Retina (tissue), 1 donor: ENCODE measurements at regions not wholly inside any gene's neighbourhood (a gene's known extent, or its start where the extent isn't known, plus 50 kb on each side); places are given as distances from the start of the nearest gene placed in this dataset.
"Not testable (repeated sequence)": the region's sequence is repeated elsewhere in the genome, so short reads cannot be mapped to it uniquely, and the experiment has no call there.

Experiments used
- DNase-seq: peaks from one replicate; pipeline ENCODE4 v3.0.0-alpha.2; 2016

- no peak for DNase-seq
These were observed 57.3 kb downstream of the MED10 start for GRCh38 chr5:6321078-6321477.

- DNase-seq = no peak
These were observed 59.2 kb downstream of the MED10 start for GRCh38 chr5:6319116-6319515.

- DNase-seq = no peak
These were observed 61.1 kb downstream of the MED10 start for GRCh38 chr5:6317116-6317798.

- no peak for DNase-seq
These were observed 62.8 kb downstream of the MED10 start for GRCh38 chr5:6315580-6315979.

DNA sequence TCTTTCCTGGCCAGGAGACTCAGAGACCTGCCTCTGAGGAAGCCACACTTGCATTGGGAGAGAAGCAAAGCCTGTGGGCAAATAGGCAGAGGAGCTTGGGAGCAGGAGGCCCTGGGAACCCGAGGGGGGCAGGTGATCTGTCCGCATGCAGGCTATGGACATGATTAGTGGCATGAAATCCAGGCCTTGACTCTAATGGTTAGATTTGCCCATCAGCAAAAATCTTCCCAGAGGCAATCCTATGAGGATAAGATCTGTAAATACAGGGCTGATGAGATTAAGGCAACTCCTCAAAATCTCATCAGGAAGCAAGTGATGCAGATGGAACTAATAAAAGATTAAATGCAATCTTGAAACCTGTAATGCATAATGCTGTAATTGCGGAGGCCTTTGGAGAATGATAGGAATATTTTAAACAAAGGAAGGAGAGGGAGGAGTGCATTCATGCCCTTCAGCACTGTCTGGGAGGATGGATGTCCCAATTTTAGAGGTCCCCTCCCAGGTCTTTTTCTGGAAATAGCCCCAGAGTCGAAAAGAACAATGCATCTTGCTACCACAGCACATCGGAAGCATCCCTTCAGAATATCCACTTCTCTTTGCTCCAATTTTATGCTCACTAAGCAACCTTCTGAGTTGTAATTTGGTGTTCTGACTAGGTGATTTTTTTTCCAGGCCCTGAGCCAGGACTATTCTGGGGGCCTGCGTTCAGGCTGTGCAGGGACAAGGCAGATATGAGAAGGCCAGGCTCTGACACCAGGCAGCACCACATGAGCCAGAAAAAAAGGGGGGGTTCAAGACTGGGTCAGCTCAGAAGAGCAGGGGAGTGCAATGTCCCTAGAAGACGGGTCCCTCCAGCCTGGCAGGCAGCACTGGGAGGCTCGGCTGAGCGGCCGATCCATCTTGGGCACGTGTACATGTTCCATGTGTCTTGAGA is 66.5 kb downstream of the MED10 start:
- no peak for DNase-seq

DNA sequence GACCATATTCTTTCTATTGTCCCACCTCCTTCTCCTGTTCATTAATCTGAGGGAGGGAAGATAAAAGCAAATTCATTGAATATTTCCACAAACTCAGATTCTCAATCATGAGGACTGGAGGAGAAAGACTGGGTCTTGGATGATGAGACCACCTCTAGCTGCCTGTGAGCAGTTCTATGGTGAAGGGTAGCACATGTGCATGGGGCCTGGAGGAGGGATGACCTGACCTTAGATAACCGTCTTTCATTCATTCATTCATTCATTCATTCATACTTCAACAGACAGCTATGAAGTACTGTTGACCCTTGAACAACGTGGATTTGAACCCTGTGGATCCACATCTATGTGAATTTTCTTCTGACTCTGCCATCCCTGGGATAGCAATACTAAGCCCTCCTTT is 68.4 kb downstream of the MED10 start:
- no peak for DNase-seq

- no peak for DNase-seq
These were observed 69.7 kb downstream of the MED10 start for GRCh38 chr5:6308683-6309082.

DNA sequence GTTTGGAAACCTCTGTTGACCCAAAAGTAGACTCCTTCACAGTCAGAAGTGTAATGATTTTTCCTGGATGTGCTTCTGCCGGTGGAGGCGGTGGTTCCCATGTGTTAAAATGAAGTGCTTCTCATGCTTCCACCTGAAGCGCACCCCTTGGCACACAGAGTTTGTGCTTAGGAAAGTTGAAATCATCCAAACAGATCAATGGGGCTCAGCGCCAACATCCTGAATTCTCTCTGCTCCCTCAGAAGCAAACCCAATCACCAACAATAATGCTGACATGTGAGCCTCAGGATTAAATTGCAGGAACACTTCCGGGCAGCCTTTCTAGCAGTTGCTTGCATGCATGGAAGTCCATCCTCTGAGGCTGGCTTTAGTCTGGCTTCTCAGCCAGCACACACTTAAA is 71.0 kb downstream of the MED10 start:
- DNase-seq = no peak

DNA sequence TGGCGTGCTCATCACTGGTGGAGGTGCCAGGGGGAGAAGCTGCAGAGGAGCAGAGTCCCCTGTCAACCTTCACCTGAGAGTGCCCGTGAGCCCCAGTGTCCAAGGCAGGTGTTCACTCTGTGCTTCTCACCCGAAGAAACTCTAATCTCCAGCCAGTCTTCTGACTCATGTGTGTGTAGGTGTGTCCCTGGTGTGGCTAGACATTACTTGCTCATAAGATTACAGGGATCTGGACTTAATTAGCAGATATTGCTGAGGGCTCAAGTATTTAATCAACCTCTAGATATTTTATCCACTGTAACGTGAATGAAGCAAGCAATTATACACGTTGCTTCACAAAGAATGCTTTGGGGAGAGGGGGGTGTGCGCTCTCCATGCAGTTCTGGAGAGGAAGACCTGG is 72.5 kb downstream of the MED10 start:
- DNase-seq = no peak

- DNase-seq = no peak
These were observed 75.7 kb downstream of the MED10 start for GRCh38 chr5:6302684-6303083.

- peak; percentile 26 for DNase-seq
These were observed 76.3 kb downstream of the MED10 start for GRCh38 chr5:6302075-6302474.

- DNase-seq = no peak
These were observed 81.8 kb downstream of the MED10 start for GRCh38 chr5:6296524-6296923.

- no peak for DNase-seq
These were observed 86.4 kb downstream of the MED10 start for GRCh38 chr5:6291961-6292360.

- no peak for DNase-seq
These were observed 89.1 kb downstream of the MED10 start for GRCh38 chr5:6289239-6289638.

DNA sequence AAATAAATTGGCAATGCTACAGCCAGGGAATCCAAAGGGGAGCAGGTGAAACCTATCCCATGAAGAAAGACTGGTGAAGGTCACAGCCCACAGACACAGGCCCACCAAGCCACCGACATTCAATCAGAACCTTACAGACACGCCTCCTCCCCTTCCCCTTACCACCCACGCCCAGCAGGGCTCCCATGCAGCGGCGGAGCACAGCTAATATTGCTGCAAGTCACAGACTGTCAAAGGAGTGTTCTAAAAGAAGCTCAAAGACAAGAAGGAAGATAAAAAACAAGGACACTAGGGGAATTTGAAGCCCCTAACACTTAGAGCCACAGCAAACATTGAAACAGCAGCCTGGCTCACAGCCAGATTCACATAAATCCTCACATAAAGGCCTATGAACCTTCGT is 91.2 kb downstream of the MED10 start:
- peak; percentile 37 for DNase-seq

GRCh38 chr5:6286404-6286803 is 91.9 kb downstream of the MED10 start:
- DNase-seq = no peak

DNA sequence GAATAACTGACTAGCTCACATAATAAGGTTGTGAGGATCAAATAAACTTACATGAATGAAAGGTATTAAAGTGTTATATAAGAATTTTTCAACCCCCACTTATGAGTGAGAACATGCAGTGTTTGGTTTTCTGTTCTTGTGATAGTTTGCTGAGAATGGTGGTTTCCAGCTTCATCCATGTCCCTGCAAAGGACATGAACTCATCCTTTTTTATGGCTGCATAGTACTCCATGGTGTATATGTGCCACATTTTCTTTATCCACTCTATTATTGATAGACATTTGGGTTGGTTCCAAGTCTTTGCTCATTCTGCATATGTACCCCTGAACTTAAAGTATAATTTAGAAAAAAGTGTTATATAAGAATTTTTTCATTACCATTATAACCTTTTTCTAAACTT is 93.9 kb downstream of the MED10 start:
- DNase-seq = not testable (repeated sequence)

- DNase-seq = no peak
These were observed 96.0 kb downstream of the MED10 start for GRCh38 chr5:6282352-6282751.

- DNase-seq = no peak
These were observed 96.5 kb downstream of the MED10 start for GRCh38 chr5:6281818-6282217.

GRCh38 chr5:6280425-6281100 is 97.8 kb downstream of the MED10 start:
- DNase-seq = no peak

GRCh38 chr5:6279607-6280006 is 98.7 kb downstream of the MED10 start:
- DNase-seq = no peak

DNA sequence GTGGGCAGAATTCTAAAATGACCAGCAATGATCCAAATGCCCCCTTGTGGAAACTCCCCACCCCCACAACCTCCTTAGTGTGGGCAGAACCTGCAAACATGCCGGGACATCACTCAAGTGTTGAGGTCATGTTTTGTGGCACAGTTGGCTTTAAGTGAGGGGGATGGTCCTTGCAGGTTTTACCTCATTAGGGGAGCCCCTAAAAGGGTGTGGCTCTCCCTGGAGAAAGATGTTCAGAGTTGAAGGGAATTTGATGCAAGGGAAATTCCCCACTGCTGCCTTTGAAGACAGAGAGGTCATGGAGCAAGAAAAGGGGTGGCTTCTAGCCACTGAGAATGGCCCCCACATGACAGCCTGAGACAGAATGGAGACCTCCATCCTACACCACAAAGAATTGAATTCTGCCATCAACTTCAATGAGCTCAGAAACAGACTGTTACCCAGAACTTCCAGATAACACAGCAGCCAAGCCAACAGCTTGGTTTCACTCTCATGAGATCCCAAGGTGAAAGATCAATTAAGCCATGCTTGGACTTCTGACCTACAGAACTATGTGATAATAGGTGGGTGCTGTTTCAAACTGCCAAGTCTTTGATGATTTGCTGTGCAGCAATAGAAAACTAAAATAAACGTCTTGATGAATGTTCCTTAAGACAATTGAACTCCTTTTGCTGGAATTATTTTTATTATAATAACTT is 103.4 kb downstream of the MED10 start:
- DNase-seq = no peak

- DNase-seq = no peak
These were observed 104.6 kb downstream of the MED10 start for GRCh38 chr5:6273749-6274148.
